ENCODE measurements at regions not wholly inside any gene's neighbourhood (a gene's known extent, or its start where the extent isn't known, plus 50 kb on each side); places are given as distances from the start of the nearest gene placed in this dataset.

- H3K4me1 Mint-ChIP-seq = no peaks in the 10 kb centered on the region
- H3K27me3 Mint-ChIP-seq = no peaks in the 10 kb centered on the region
- no peak overlapping the region for H3K27ac Mint-ChIP-seq
- no peak for ATAC-seq
- no peaks in the 10 kb centered on the region for H3K36me3 Mint-ChIP-seq
- no peak overlapping the region for H3K4me3 Mint-ChIP-seq
- H3K9me3 Mint-ChIP-seq = peaks cover 4% of the 10 kb centered on the region
Measured at GRCh38 chr13:106306748-106307277, 228.6 kb downstream of the EFNB2 start.

- Mint-ChIP-seq H3K27me3 (no peaks in the 10 kb centered on the region), H3K9me3 (peaks cover 8% of the 10 kb centered on the region), H3K27ac (no peak overlapping the region), H3K4me1 (no peaks in the 10 kb centered on the region), H3K4me3 (no peak overlapping the region), H3K36me3 (no peaks in the 10 kb centered on the region)
- ATAC-seq = no peak
Measured at GRCh38 chr13:106302843-106303242, 232.6 kb downstream of the EFNB2 start.

- no peak for ATAC-seq
- H3K4me3 Mint-ChIP-seq = no peak overlapping the region
- H3K9me3 Mint-ChIP-seq = peaks cover 4% of the 10 kb centered on the region
- no peaks in the 10 kb centered on the region for H3K4me1 Mint-ChIP-seq
- no peaks in the 10 kb centered on the region for H3K27me3 Mint-ChIP-seq
- no peak overlapping the region for H3K27ac Mint-ChIP-seq
- no peaks in the 10 kb centered on the region for H3K36me3 Mint-ChIP-seq
Measured at GRCh38 chr13:106302011-106302410, 233.5 kb downstream of the EFNB2 start.

- no peak overlapping the region for H3K4me3 Mint-ChIP-seq
- H3K27me3 Mint-ChIP-seq = no peaks in the 10 kb centered on the region
- ATAC-seq = no peak
- peaks cover 6% of the 10 kb centered on the region for H3K9me3 Mint-ChIP-seq
- H3K27ac Mint-ChIP-seq = no peak overlapping the region
- no peaks in the 10 kb centered on the region for H3K4me1 Mint-ChIP-seq
- no peaks in the 10 kb centered on the region for H3K36me3 Mint-ChIP-seq
Measured at GRCh38 chr13:106299621-106300020, 235.8 kb downstream of the EFNB2 start.

- H3K36me3 Mint-ChIP-seq = no peaks in the 10 kb centered on the region
- H3K27ac Mint-ChIP-seq = no peak overlapping the region
- no peak for ATAC-seq
- no peak overlapping the region for H3K4me3 Mint-ChIP-seq
- H3K4me1 Mint-ChIP-seq = no peaks in the 10 kb centered on the region
- peaks cover 6% of the 10 kb centered on the region for H3K9me3 Mint-ChIP-seq
- H3K27me3 Mint-ChIP-seq = no peaks in the 10 kb centered on the region
Measured at GRCh38 chr13:106297283-106297682, 238.2 kb downstream of the EFNB2 start.

GRCh38 chr13:106296723-106297122 lies 238.7 kb downstream of the EFNB2 start:
- Mint-ChIP-seq H3K4me1 (no peaks in the 10 kb centered on the region), H3K27ac (no peak overlapping the region), H3K9me3 (peaks cover 6% of the 10 kb centered on the region), H3K4me3 (no peak overlapping the region), H3K36me3 (no peaks in the 10 kb centered on the region), H3K27me3 (no peaks in the 10 kb centered on the region)
- no peak for ATAC-seq

GRCh38 chr13:106295971-106296370 lies 239.5 kb downstream of the EFNB2 start:
- H3K9me3 Mint-ChIP-seq = peaks cover 5% of the 10 kb centered on the region
- no peaks in the 10 kb centered on the region for H3K27me3 Mint-ChIP-seq
- no peak for ATAC-seq
- no peaks in the 10 kb centered on the region for H3K36me3 Mint-ChIP-seq
- no peak overlapping the region for H3K4me3 Mint-ChIP-seq
- H3K4me1 Mint-ChIP-seq = no peaks in the 10 kb centered on the region
- H3K27ac Mint-ChIP-seq = no peak overlapping the region

- ATAC-seq = no peak
- Mint-ChIP-seq H3K36me3 (no peaks in the 10 kb centered on the region), H3K4me3 (no peak overlapping the region), H3K27ac (no peak overlapping the region), H3K27me3 (no peaks in the 10 kb centered on the region), H3K4me1 (no peaks in the 10 kb centered on the region), H3K9me3 (peaks cover 6% of the 10 kb centered on the region)
Measured at GRCh38 chr13:106291006-106291405, 244.5 kb downstream of the EFNB2 start.

- Mint-ChIP-seq H3K27me3 (no peaks in the 10 kb centered on the region), H3K9me3 (peaks cover 3% of the 10 kb centered on the region), H3K27ac (no peak overlapping the region), H3K36me3 (no peaks in the 10 kb centered on the region), H3K4me1 (no peaks in the 10 kb centered on the region), H3K4me3 (no peak overlapping the region)
- no peak for ATAC-seq
Measured at GRCh38 chr13:106287351-106287750, 248.1 kb downstream of the EFNB2 start.

- H3K9me3 Mint-ChIP-seq = peaks cover 3% of the 10 kb centered on the region
- H3K4me3 Mint-ChIP-seq = no peak overlapping the region
- H3K27me3 Mint-ChIP-seq = no peaks in the 10 kb centered on the region
- H3K27ac Mint-ChIP-seq = no peak overlapping the region
- H3K4me1 Mint-ChIP-seq = no peaks in the 10 kb centered on the region
- no peaks in the 10 kb centered on the region for H3K36me3 Mint-ChIP-seq
- ATAC-seq = no peak
Measured at GRCh38 chr13:106286811-106287210, 248.7 kb downstream of the EFNB2 start.

GRCh38 chr13:106284358-106284757 lies 251.1 kb downstream of the EFNB2 start:
- no peak for ATAC-seq

GRCh38 chr13:106281426-106281825 lies 254.0 kb downstream of the EFNB2 start:
- Mint-ChIP-seq H3K4me1 (no peaks in the 10 kb centered on the region), H3K9me3 (no peaks in the 10 kb centered on the region), H3K27me3 (no peaks in the 10 kb centered on the region), H3K27ac (no peak overlapping the region), H3K4me3 (no peak overlapping the region), H3K36me3 (no peaks in the 10 kb centered on the region)
- ATAC-seq = no peak

More at GRCh38 chr13:106284358-106284757, 251.1 kb downstream of the EFNB2 start:
- H3K9me3 Mint-ChIP-seq = no peaks in the 10 kb centered on the region
- no peak overlapping the region for H3K4me3 Mint-ChIP-seq
- H3K4me1 Mint-ChIP-seq = no peaks in the 10 kb centered on the region
- no peaks in the 10 kb centered on the region for H3K36me3 Mint-ChIP-seq
- no peak overlapping the region for H3K27ac Mint-ChIP-seq
- no peaks in the 10 kb centered on the region for H3K27me3 Mint-ChIP-seq

GRCh38 chr13:106277484-106278154 lies 257.8 kb downstream of the EFNB2 start:
- no peak for ATAC-seq
- Mint-ChIP-seq H3K4me1 (no peaks in the 10 kb centered on the region), H3K27me3 (no peaks in the 10 kb centered on the region), H3K9me3 (no peaks in the 10 kb centered on the region), H3K27ac (no peak overlapping the region), H3K36me3 (no peaks in the 10 kb centered on the region), H3K4me3 (no peak overlapping the region)

- H3K9me3 Mint-ChIP-seq = no peaks in the 10 kb centered on the region
- H3K4me3 Mint-ChIP-seq = no peak overlapping the region
- H3K27me3 Mint-ChIP-seq = no peaks in the 10 kb centered on the region
- H3K4me1 Mint-ChIP-seq = no peaks in the 10 kb centered on the region
- no peak overlapping the region for H3K27ac Mint-ChIP-seq
- ATAC-seq = no peak
- H3K36me3 Mint-ChIP-seq = no peaks in the 10 kb centered on the region
Measured at GRCh38 chr13:106276876-106277275, 258.6 kb downstream of the EFNB2 start.

GRCh38 chr13:106275446-106276032 lies 259.9 kb downstream of the EFNB2 start:
- Mint-ChIP-seq H3K9me3 (no peaks in the 10 kb centered on the region), H3K36me3 (no peaks in the 10 kb centered on the region), H3K4me3 (no peak overlapping the region), H3K27ac (no peak overlapping the region), H3K4me1 (no peaks in the 10 kb centered on the region), H3K27me3 (no peaks in the 10 kb centered on the region)
- ATAC-seq = no peak

- no peak for ATAC-seq
- Mint-ChIP-seq H3K4me3 (no peak overlapping the region), H3K27ac (no peak overlapping the region)
Measured at GRCh38 chr13:106274551-106275203, 260.8 kb downstream of the EFNB2 start.

More at GRCh38 chr13:106274551-106275203, 260.8 kb downstream of the EFNB2 start:
- Mint-ChIP-seq H3K36me3 (no peaks in the 10 kb centered on the region), H3K9me3 (no peaks in the 10 kb centered on the region), H3K4me1 (no peaks in the 10 kb centered on the region), H3K27me3 (no peaks in the 10 kb centered on the region)
